ENCODE measurements at regions not wholly inside any gene's neighbourhood (a gene's known extent, or its start where the extent isn't known, plus 50 kb on each side); places are given as distances from the start of the nearest gene placed in this dataset.

DNA sequence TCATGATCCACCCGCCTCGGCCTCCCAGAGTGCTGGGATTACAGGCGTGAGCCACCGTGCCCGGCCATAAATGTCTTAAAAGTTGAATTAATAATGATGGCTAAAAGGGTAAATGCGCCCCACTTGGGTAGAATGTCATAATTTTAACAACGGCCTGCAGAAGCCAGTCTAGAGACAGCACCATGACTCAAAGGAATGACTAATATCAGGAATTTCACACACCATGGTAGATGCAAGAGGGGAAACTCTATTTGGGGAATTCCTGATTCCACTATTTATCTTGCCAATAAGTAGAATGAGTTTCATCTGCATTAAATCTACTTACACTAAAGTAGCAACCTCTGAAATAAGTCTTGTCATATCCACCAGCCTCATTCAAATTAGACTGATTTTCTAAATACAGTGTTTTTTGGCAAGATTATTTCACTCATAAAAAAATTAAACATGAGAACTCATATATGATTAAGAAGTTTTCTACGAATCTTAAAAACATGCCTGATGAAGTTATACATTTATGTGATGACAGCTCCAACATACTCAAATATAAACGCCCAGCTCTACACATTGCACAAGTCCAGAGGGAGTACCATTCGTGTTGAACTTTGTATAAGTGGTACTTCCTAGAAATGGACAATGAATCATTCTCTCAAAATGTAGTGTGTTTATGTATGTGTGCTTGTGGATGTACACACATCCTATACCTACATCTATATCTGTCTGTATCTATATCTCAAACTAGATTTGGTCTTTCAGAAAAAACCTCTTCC lies 309.7 kb downstream of the IRS1 start:
- no peaks in the 10 kb centered on the region for H3K9me3 ChIP-seq
- TF ChIP-seq, protein P1, sequence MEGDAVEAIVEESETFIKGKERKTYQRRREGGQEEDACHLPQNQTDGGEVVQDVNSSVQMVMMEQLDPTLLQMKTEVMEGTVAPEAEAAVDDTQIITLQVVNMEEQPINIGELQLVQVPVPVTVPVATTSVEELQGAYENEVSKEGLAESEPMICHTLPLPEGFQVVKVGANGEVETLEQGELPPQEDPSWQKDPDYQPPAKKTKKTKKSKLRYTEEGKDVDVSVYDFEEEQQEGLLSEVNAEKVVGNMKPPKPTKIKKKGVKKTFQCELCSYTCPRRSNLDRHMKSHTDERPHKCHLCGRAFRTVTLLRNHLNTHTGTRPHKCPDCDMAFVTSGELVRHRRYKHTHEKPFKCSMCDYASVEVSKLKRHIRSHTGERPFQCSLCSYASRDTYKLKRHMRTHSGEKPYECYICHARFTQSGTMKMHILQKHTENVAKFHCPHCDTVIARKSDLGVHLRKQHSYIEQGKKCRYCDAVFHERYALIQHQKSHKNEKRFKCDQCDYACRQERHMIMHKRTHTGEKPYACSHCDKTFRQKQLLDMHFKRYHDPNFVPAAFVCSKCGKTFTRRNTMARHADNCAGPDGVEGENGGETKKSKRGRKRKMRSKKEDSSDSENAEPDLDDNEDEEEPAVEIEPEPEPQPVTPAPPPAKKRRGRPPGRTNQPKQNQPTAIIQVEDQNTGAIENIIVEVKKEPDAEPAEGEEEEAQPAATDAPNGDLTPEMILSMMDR (IDR thresholded peaks at IDR 0.05) = no peak
- DNase-seq = no peak
- no peak overlapping the region for H3K27ac ChIP-seq
- no peak overlapping the region for H3K4me3 ChIP-seq
- no peaks in the 10 kb centered on the region for H3K27me3 ChIP-seq
- H3K4me1 ChIP-seq = no peaks in the 10 kb centered on the region
- no peak overlapping the region for H3K9ac ChIP-seq (ENCODE audit: low read depth in 2 of 2, low read length in 2 of 2)
- H3K36me3 ChIP-seq = no peaks in the 10 kb centered on the region
- intact Hi-C loops (cut with DNase I) = no loop called here

DNA sequence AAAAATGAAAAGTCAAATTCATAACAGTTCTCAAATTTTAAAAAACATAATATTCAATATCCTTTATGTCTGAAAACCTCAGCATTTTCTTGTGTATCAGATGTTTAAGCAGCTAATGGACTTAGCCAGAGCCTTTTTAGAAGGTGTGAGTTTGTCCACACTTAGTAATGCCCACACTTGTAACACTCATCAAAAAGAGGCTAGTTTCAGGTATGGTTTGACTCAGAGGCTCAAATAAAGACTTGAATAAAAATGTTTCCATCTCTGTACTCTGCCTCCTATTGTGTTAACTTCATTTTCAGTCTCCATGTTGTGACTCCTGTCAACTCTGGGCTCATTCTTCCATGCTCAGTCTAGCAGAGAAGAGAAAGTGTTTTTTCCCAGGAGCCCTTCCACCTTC lies 311.6 kb downstream of the IRS1 start:
- no peak overlapping the region for H3K27ac ChIP-seq
- intact Hi-C loops (cut with DNase I) = no loop called here
- no peak overlapping the region for H3K9ac ChIP-seq (ENCODE audit: low read depth in 2 of 2, low read length in 2 of 2)
- no peak overlapping the region for H3K4me3 ChIP-seq
- no peaks in the 10 kb centered on the region for H3K27me3 ChIP-seq
- H3K36me3 ChIP-seq = no peaks in the 10 kb centered on the region
- H3K4me1 ChIP-seq = no peaks in the 10 kb centered on the region
- no peaks in the 10 kb centered on the region for H3K9me3 ChIP-seq
- DNase-seq = no peak
- TF ChIP-seq, protein P1 (IDR thresholded peaks at IDR 0.05) = no peak

DNA sequence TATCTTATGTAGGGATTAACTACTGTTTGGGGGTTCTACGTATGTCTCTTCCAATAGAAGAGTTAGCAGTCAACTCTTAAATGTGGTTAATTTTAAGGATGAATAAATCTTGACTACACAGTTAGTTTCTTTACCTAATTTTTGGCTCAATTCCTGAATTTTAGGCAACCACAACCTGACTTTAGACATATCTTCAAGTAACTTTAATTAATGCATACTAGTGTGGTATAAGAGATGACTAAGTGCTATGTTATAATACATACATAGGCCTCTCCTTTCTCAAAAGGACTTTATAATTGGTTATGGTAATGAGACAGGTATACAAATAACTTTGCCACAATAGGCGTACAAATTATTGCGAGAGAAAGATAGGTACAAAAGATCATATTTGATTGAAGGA lies 312.0 kb downstream of the IRS1 start:
- no peaks in the 10 kb centered on the region for H3K9me3 ChIP-seq
- TF ChIP-seq, protein P1 (IDR thresholded peaks at IDR 0.05) = no peak
- H3K9ac ChIP-seq (ENCODE audit: low read depth in 2 of 2, low read length in 2 of 2) = no peak overlapping the region
- DNase-seq = no peak
- H3K27ac ChIP-seq = no peak overlapping the region
- intact Hi-C loops (cut with DNase I) = no loop called here
- no peaks in the 10 kb centered on the region for H3K4me1 ChIP-seq
- H3K4me3 ChIP-seq = no peak overlapping the region
- no peaks in the 10 kb centered on the region for H3K36me3 ChIP-seq
- H3K27me3 ChIP-seq = no peaks in the 10 kb centered on the region

DNA sequence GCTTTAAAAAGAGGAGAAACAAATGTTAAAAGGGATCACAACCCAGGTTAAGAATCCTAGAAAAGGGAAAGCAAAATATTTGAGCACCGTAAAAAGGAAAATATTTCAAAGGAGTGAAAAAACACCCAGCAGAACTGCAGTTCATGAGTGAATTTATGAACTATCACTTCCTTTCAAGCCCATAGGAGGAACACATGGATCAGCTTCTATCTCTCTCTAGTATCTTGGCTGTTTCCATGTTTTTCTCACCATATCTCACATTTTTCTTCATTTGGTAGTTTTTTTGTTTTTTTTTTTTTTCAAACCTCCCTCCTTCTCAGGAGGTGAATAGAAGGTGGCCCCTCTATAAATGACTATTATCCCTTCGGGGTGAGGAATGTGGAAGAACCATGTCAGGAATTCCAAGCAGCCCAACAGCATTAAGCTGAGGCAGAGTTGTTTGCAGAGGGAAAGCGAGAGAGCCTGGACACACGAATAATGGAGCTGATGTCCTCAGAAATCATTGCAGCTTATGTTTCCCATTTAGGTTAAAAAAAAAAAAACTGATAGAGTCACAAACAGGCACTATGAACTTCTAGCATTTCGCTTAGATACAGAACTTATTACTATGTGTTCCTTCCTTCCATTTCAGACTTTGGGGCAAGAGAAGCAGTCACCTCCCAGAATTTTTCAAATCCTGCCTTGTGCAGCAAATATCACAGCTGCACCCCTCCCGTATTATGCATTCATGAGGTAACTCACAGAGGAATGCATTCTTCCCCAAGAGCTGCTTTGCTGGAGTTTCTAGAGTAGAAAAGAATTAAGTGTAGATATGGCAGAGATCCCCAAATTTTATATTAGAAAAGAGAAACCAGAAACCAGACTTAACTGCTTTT lies 315.6 kb downstream of the IRS1 start:
- no peaks in the 10 kb centered on the region for H3K36me3 ChIP-seq
- TF ChIP-seq, protein P1 (IDR thresholded peaks at IDR 0.05) = no peak
- H3K9me3 ChIP-seq = no peaks in the 10 kb centered on the region
- DNase-seq = no peak
- intact Hi-C loops (cut with DNase I) = no loop called here
- H3K27me3 ChIP-seq = no peaks in the 10 kb centered on the region
- no peak overlapping the region for H3K4me3 ChIP-seq
- no peak overlapping the region for H3K27ac ChIP-seq
- H3K4me1 ChIP-seq = no peaks in the 10 kb centered on the region
- no peak overlapping the region for H3K9ac ChIP-seq (ENCODE audit: low read depth in 2 of 2, low read length in 2 of 2)

DNA sequence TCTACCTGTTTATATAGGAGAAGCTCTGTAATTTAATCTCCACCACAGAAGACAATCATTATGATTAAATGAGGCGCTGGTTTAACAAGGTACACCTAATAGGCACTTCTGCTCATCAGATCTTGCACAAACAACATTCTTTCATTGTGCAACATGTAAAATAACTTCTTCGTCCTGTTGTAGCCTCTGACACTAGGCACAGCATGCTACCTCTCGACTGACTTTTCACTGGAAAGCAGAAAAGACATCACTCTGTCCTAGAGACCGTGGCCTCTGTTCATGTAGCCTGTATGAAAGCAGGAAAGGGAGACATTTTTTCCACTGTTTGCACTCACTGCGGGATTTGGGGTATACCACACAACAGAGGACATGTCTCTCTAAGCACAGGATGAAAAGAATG lies 316.5 kb downstream of the IRS1 start:
- H3K9me3 ChIP-seq = no peaks in the 10 kb centered on the region
- no peak overlapping the region for H3K9ac ChIP-seq (ENCODE audit: low read depth in 2 of 2, low read length in 2 of 2)
- intact Hi-C loops (cut with DNase I) = no loop called here

More for the DNA sequence above, 316.5 kb downstream of the IRS1 start:
- no peak overlapping the region for H3K27ac ChIP-seq
- no peaks in the 10 kb centered on the region for H3K36me3 ChIP-seq
- H3K4me3 ChIP-seq = no peak overlapping the region
- H3K4me1 ChIP-seq = no peaks in the 10 kb centered on the region
- TF ChIP-seq, protein P1 (IDR thresholded peaks at IDR 0.05) = no peak
- no peaks in the 10 kb centered on the region for H3K27me3 ChIP-seq
- no peak for DNase-seq
